GM12891 (cell line): ENCODE measurements at regions not wholly inside any gene's neighbourhood (a gene's known extent, or its start where the extent isn't known, plus 50 kb on each side); places are given as distances from the start of the nearest gene placed in this dataset.

Source experiments
- POLR2A ChIP-seq: IDR thresholded peaks from 2 replicates; pipeline ENCODE4 v1.6.1; 2011; ENCODE audit warnings: low read depth, low read length, control low read depth
- POLR2AphosphoS5 ChIP-seq: IDR thresholded peaks from 2 replicates; pipeline ENCODE4 v1.6.1; 2011; ENCODE audit warnings: low read depth, low read length, control low read depth
- POU2F2 ChIP-seq: IDR thresholded peaks from 2 replicates; pipeline ENCODE4 v1.6.1; 2011; ENCODE audit warnings: low read depth, mild to moderate bottlenecking, control low read depth, low read length, moderate library complexity
- SPI1 ChIP-seq: IDR thresholded peaks from 2 replicates; pipeline ENCODE4 v1.6.1; 2011; ENCODE audit warnings: low read depth, low read length, control low read depth
- TAF1 ChIP-seq: IDR thresholded peaks from 2 replicates; pipeline ENCODE4 v1.6.1; 2011; ENCODE audit warnings: low read depth, low read length, control low read depth

DNA sequence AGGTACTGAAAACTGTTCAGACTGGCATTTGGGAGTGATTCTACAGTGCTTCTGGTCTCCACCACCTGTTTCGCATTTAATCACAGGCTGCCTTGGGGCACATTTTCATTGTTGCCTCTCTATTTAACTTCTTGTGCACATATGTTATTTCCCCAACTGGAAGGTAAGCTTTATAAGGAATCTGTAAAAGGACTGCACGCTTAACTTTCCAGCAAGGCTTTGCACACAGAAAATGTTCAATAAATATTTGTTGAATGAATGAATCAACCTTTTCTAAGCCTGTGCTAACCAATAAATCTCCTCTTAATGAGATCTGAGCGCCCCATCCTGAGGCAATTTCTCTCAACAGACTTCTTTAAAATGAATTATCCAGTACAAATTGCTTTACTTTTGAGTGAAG lies 84.3 kb upstream of the ARHGAP29 start:
- TF ChIP-seq SPI1 = no peak
- TF ChIP-seq POLR2A = no peak
- TF ChIP-seq POLR2AphosphoS5 = no peak
- TF ChIP-seq TAF1 = no peak
- TF ChIP-seq POU2F2 = no peak
